OCI-LY3 (cell line): ENCODE measurements at regions not wholly inside any gene's neighbourhood (a gene's known extent, or its start where the extent isn't known, plus 50 kb on each side); places are given as distances from the start of the nearest gene placed in this dataset.

ENCODE experiments used
- EZH2phosphoT487 ChIP-seq: fragments of 200-600 bp; shearing (Covaris generic); IDR thresholded peaks from 2 replicates; pipeline ENCODE4 v1.6.1; 2018; ENCODE audit warnings: antibody characterized with exemption, mixed run types, low read depth
- TF ChIP-seq, protein P1 (sequence below): fragments of 200-600, 300-600 bp; sonication (generic); IDR thresholded peaks from 2 replicates; pipeline ENCODE4 v1.5.1; 2014; ENCODE audit warnings: antibody characterized with exemption, low read length, low read depth

DNA sequence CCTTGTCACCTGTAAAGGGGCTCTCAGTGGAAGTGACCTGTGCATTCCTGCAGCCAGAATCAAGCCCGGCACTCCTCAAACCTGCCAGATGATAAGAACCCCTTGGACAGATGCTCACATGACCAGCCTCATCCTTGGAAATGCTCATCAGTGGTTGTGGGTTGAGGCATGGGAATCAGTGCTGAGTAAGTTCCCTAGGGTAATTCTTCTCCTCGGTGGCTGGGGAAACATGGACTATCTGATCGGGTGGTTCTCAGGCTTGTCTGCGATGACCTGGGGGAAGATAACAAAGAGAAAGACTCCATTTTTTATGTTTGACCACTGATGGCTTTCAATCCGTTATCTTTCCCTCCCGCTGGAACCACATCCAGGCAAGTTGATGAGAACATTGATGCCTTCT, 84.0 kb downstream of the SPP2 start:
- TF ChIP-seq, protein P1, sequence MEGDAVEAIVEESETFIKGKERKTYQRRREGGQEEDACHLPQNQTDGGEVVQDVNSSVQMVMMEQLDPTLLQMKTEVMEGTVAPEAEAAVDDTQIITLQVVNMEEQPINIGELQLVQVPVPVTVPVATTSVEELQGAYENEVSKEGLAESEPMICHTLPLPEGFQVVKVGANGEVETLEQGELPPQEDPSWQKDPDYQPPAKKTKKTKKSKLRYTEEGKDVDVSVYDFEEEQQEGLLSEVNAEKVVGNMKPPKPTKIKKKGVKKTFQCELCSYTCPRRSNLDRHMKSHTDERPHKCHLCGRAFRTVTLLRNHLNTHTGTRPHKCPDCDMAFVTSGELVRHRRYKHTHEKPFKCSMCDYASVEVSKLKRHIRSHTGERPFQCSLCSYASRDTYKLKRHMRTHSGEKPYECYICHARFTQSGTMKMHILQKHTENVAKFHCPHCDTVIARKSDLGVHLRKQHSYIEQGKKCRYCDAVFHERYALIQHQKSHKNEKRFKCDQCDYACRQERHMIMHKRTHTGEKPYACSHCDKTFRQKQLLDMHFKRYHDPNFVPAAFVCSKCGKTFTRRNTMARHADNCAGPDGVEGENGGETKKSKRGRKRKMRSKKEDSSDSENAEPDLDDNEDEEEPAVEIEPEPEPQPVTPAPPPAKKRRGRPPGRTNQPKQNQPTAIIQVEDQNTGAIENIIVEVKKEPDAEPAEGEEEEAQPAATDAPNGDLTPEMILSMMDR, result no peak
- TF ChIP-seq EZH2phosphoT487, result no peak
